Vagina (tissue), 2 donors: ENCODE measurements at regions not wholly inside any gene's neighbourhood (a gene's known extent, or its start where the extent isn't known, plus 50 kb on each side); places are given as distances from the start of the nearest gene placed in this dataset.
"Not testable (repeated sequence)": the region's sequence is repeated elsewhere in the genome, so short reads cannot be mapped to it uniquely, and the experiment has no call there.

Source experiments
- DNase-seq, 2 donors: peaks; one replicate each; pipeline ENCODE4 v3.0.0-alpha.2; 2017; ENCODE audit errors: extremely low spot score in 2 of 2
- H3K27ac ChIP-seq: fragments of 200-600 bp; sonication (generic); one replicate; pipeline ENCODE4 v1.5.1; 2019
- H3K27me3 ChIP-seq: fragments of 200-600 bp; sonication (generic); one replicate; pipeline ENCODE4 v1.5.1; 2019
- H3K36me3 ChIP-seq, 2 donors: fragments of 200-600 bp; sonication (generic); one replicate each; pipeline ENCODE4 v1.5.1; 2017 to 2019
- H3K4me1 ChIP-seq: fragments of 200-600 bp; sonication (generic); one replicate; pipeline ENCODE4 v1.5.1; 2019
- H3K4me3 ChIP-seq, 2 donors: fragments of 200-600 bp; sonication (generic); 1 replicate in 1 of 2; 2 replicates in 1 of 2; pipeline ENCODE4 v1.5.1; 2016 to 2019
- H3K9me3 ChIP-seq: fragments of 200-600 bp; sonication (generic); one replicate; pipeline ENCODE4 v1.5.1; 2019
- intact Hi-C: fragments of 100-400 bp; cut with DNase I; formaldehyde crosslinking; loops from one replicate; pipeline ENCODE4 v1.15.1; 2023

- H3K27me3 ChIP-seq, H3K27ac ChIP-seq, H3K4me3 ChIP-seq, H3K4me1 ChIP-seq, H3K9me3 ChIP-seq, H3K36me3 ChIP-seq, intact Hi-C loops, DNase-seq: not testable (repeated sequence)
Observed at GRCh38 chr7:65177041-65177440, 170.6 kb upstream of the ERV3-1 start.

- H3K4me1 ChIP-seq, intact Hi-C loops, H3K27ac ChIP-seq, H3K9me3 ChIP-seq, DNase-seq, H3K36me3 ChIP-seq, H3K4me3 ChIP-seq, H3K27me3 ChIP-seq: not testable (repeated sequence)
Observed at GRCh38 chr7:65150105-65150504, 143.6 kb upstream of the ERV3-1 start.

GRCh38 chr7:65146118-65146914, 139.8 kb upstream of the ERV3-1 start:
- H3K36me3 ChIP-seq, H3K9me3 ChIP-seq, H3K4me3 ChIP-seq, H3K4me1 ChIP-seq, H3K27ac ChIP-seq, DNase-seq, intact Hi-C loops, H3K27me3 ChIP-seq: not testable (repeated sequence)

- H3K9me3 ChIP-seq, H3K4me1 ChIP-seq, H3K27me3 ChIP-seq, DNase-seq, H3K36me3 ChIP-seq, intact Hi-C loops, H3K4me3 ChIP-seq, H3K27ac ChIP-seq: not testable (repeated sequence)
Observed at GRCh38 chr7:65145710-65146109, 139.2 kb upstream of the ERV3-1 start.

DNA sequence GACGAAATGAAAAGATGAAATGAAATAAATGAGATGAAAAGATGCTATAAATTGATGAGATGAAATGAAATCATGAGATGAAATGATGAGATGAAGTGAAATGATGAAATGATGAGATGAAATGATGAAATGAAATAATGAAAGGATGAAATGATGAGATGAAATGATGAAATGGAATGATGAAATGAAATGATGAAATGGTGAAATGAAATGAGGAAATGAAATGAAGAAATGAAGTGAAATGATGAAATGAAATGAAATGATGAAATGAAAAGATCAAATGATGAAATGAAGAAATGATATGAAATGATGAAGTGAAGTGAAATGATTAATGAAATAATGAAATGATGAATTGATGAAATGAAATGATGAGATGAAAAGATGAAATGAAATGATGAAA, 138.5 kb upstream of the ERV3-1 start:
- H3K27me3 ChIP-seq, H3K4me1 ChIP-seq, H3K4me3 ChIP-seq, H3K27ac ChIP-seq, H3K9me3 ChIP-seq, DNase-seq, H3K36me3 ChIP-seq, intact Hi-C loops: not testable (repeated sequence)

GRCh38 chr7:65144557-65144956, 138.1 kb upstream of the ERV3-1 start:
- H3K9me3 ChIP-seq, intact Hi-C loops, H3K36me3 ChIP-seq, H3K27ac ChIP-seq, H3K4me3 ChIP-seq, DNase-seq, H3K27me3 ChIP-seq, H3K4me1 ChIP-seq: not testable (repeated sequence)

- H3K4me1 ChIP-seq, DNase-seq, H3K4me3 ChIP-seq, H3K27ac ChIP-seq, H3K9me3 ChIP-seq, H3K27me3 ChIP-seq, H3K36me3 ChIP-seq, intact Hi-C loops: not testable (repeated sequence)
Observed at GRCh38 chr7:65144119-65144518, 137.6 kb upstream of the ERV3-1 start.

DNA sequence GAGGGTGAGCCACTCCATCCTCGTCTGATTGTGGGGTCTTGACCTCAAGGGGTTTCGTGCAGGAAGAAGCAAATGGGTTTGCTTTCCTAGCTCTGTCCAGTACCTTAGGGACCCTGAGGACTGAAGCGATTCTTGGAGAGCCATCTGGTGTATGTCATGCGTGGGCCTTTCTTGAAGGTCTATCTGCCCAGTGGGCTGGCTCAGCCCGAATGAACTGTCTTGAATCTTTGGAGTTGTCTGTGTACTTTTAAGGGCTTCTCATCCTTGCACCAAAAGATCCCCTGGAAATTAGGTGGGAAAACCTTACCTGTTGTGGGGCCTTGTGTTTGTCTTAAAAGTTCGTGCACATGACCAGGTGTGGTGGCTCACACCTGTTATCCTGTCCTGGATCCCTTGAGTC, 135.4 kb upstream of the ERV3-1 start:
- intact Hi-C loops, H3K9me3 ChIP-seq, H3K4me3 ChIP-seq, DNase-seq, H3K27me3 ChIP-seq, H3K36me3 ChIP-seq, H3K4me1 ChIP-seq, H3K27ac ChIP-seq: not testable (repeated sequence)

DNA sequence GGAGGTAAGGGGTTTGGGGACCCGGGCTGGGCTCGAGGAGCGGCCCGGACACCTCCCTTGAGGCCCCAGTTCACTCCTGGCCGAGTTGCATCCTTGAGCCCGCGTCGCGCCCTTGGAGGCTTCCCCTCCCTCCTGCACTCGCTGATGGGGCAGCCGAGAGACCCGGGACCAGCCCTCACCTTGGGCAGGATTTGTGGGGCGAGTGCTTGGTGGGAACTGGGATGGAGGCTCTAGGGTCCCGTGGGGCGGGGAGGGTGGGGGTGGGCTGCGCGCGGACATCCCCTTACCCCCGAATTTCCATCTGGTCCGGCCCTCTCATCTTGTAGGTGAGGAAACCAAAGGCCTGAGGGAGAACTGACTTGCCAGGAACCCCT, 134.9 kb upstream of the ERV3-1 start:
- H3K36me3 ChIP-seq, H3K4me1 ChIP-seq, H3K27me3 ChIP-seq, H3K9me3 ChIP-seq, intact Hi-C loops, H3K27ac ChIP-seq: not testable (repeated sequence)
- H3K4me3 ChIP-seq = peak overlapping the region in 1 of 2 donors; percentile 43
- DNase-seq = peak; percentile 77 to 87

DNA sequence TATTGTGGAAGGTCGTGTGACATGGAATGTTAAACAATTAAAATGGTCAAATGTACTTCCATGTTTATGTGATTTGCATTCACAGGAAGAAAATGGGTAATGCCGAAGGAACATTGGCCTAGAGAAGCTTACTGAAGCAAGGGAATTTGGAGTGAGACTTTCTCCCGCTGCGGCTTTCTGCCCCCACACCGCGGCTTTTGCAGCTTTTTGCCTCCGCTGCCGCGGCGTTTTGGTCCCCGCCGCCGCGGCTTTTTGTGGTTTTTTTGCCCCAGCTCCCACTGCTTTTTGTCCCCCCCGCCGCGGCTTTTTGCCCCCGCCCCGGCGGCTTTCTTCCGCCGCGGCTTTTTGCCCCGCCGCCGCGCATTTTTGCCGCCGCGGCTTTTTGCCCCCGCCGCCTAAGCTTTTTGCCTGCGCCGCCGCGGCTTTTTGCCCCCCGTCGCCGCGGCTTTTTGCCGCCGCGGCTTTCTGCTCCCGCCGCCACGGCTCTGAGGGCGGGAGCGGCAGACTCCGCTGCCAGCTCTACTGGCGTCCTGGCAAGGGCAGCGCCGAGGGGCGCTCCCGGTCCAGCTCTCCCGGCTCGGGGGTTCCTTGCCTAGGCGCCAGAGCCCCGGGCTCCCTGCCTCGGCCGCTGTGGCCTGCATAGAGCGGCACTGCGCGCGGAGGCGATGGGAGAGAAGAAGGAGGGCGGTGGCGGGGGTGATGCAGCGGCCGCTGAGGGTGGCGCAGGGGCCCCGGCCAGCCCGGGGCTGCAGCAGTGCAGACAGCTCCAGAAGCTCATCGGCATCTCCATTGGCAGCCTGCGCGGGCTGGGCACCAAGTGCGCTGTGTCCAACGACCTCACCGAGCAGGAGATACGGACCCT, 134.3 kb upstream of the ERV3-1 start:
- H3K9me3 ChIP-seq, DNase-seq, H3K36me3 ChIP-seq, intact Hi-C loops, H3K27me3 ChIP-seq, H3K27ac ChIP-seq, H3K4me1 ChIP-seq: not testable (repeated sequence)
- H3K4me3 ChIP-seq = peak overlapping the region in 1 of 2 donors; percentile 43

- DNase-seq, H3K9me3 ChIP-seq, H3K4me1 ChIP-seq, H3K27ac ChIP-seq, H3K36me3 ChIP-seq, H3K4me3 ChIP-seq, intact Hi-C loops, H3K27me3 ChIP-seq: not testable (repeated sequence)
Observed at GRCh38 chr7:65136850-65137249, 130.4 kb upstream of the ERV3-1 start.

DNA sequence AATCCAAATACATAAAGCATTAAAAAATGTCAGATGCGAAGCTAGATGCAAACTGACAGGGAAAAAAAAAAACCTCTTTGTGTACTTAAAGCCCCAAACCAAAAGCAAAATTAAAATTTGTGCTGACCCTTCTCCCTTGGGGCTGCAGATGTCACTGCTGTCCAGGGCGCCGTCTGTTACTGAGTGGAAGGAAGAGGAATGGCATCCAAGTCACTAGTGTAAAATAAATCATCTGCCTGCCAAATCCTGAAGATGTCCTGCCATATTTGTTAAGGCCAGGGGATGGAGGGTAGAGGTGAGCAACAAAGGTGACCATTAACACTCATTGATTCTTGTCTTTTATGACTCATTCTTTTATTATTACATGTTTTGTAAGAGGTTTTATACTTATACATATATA, 126.6 kb upstream of the ERV3-1 start:
- H3K4me3 ChIP-seq, intact Hi-C loops, H3K27ac ChIP-seq, H3K4me1 ChIP-seq, H3K27me3 ChIP-seq, H3K36me3 ChIP-seq, DNase-seq, H3K9me3 ChIP-seq: not testable (repeated sequence)

DNA sequence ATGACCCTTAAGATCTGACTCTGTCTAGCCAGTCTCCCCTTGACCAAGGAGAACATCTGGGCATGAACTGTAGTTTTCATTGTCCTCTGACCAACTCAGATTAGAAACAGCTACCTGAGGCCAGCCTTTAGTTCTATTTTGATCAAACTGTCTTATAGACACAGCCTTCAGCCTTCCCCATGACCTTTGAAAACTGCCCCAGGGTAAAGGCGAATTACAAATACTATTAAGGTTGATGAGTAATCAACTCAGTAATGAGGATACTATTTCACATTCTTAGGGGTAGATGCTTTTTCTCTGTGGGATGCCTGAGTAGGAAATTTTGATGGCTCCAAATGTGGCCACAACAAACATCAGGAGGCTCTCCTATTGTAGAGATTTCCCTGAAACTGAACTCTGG, 125.8 kb upstream of the ERV3-1 start:
- H3K4me1 ChIP-seq, H3K36me3 ChIP-seq, H3K4me3 ChIP-seq, H3K9me3 ChIP-seq, intact Hi-C loops, DNase-seq, H3K27ac ChIP-seq, H3K27me3 ChIP-seq: not testable (repeated sequence)

- H3K4me3 ChIP-seq, H3K27ac ChIP-seq, intact Hi-C loops, H3K36me3 ChIP-seq, DNase-seq, H3K4me1 ChIP-seq, H3K27me3 ChIP-seq, H3K9me3 ChIP-seq: not testable (repeated sequence)
Observed at GRCh38 chr7:65127364-65127763, 120.9 kb upstream of the ERV3-1 start.
